SK-N-SH (cell line): ENCODE measurements at regions not wholly inside any gene's neighbourhood (a gene's known extent, or its start where the extent isn't known, plus 50 kb on each side); places are given as distances from the start of the nearest gene placed in this dataset.

Experiments used
- CTCF ChIA-PET: fragments of 300-600, 350-600 bp; formaldehyde crosslinking; extraction: SDS; loops from one replicate; lab custom pipeline; 2021; lab: Yijun Ruan, JAX
- POLR2A ChIA-PET: fragments of 350-600 bp; sonication (Branson Sonifier 250); formaldehyde crosslinking; extraction: SDS; loops from one replicate; lab custom pipeline; 2020; ENCODE audit warnings: antibody characterized with exemption, inconsistent platforms; lab: Yijun Ruan, JAX
- DNase-seq: peaks from one replicate; pipeline ENCODE4 v3.0.0; 2012
- H2AFZ ChIP-seq: fragments of 200-600 bp; sonication (generic); 2 replicates; pipeline ENCODE4 v1.8.1; 2016; ENCODE audit warnings: antibody characterized with exemption, mild to moderate bottlenecking, low read depth
- H3F3A ChIP-seq: fragments of 200-600 bp; sonication (generic); replicated peaks from 2 replicates; pipeline ENCODE3; 2016; ENCODE audit warnings: antibody characterized with exemption, mild to moderate bottlenecking; ENCODE audit not compliant: insufficient read depth
- H3K27ac ChIP-seq, 2 experiments: fragments of 200-500 bp in 1 of 2; fragments of 200-600 bp in 1 of 2; sonication (Bioruptor generic) in 1 of 2; sonication (generic), shearing (Covaris generic) in 1 of 2; 2 replicates each; pipeline versions ENCODE4 v1.5.1 to v1.6.1; 2014 to 2016; ENCODE audit warnings: low read depth in 2 of 2, inconsistent platforms in 1 of 2, low read length in 1 of 2, mild to moderate bottlenecking in 1 of 2, mixed read lengths in 1 of 2
- H3K27me3 ChIP-seq: fragments of 200-600 bp; sonication (generic), shearing (Covaris generic); 2 replicates; pipeline ENCODE4 v1.6.1; 2016; ENCODE audit warnings: mixed run types; ENCODE audit not compliant: insufficient read depth
- H3K36me3 ChIP-seq, 2 experiments: fragments of 200-500 bp in 1 of 2; fragments of 200-600 bp in 1 of 2; sonication (Bioruptor generic) in 1 of 2; sonication (generic) in 1 of 2; replicated peaks in 1 of 2; 2 replicates each; pipeline versions ENCODE3 to v1.5.1; 2014 to 2016; ENCODE audit warnings: low read length in 1 of 2, mild to moderate bottlenecking in 1 of 2; ENCODE audit not compliant: insufficient read depth in 2 of 2, control insufficient read depth in 1 of 2
- H3K4me1 ChIP-seq, 2 experiments: fragments of 200-500 bp in 1 of 2; fragments of 200-600 bp in 1 of 2; sonication (Bioruptor generic) in 1 of 2; sonication (generic), shearing (Covaris generic) in 1 of 2; 2 replicates each; pipeline versions ENCODE4 v1.5.1 to v1.6.1; 2014 to 2016; ENCODE audit warnings: low read depth in 1 of 2, low read length in 1 of 2, mixed run types in 1 of 2; ENCODE audit not compliant: insufficient read depth in 2 of 2, control insufficient read depth in 1 of 2
- H3K4me2 ChIP-seq: fragments of 200-600 bp; sonication (generic), shearing (Covaris generic); 2 replicates; pipeline ENCODE4 v1.6.1; 2017; ENCODE audit warnings: mixed run types
- H3K4me3 ChIP-seq, 2 experiments: fragments of 200-500 bp in 1 of 2; fragments of 200-600 bp in 1 of 2; sonication (Bioruptor generic) in 1 of 2; sonication (generic), shearing (Covaris generic) in 1 of 2; 2 replicates each; pipeline versions ENCODE4 v1.5.1 to v1.8.1; 2014 to 2016; ENCODE audit warnings: low read depth in 2 of 2, inconsistent platforms in 1 of 2, low read length in 1 of 2, mild to moderate bottlenecking in 1 of 2, mixed read lengths in 1 of 2, moderate library complexity in 1 of 2
- H3K79me2 ChIP-seq: fragments of 200-600 bp; sonication (generic); 2 replicates; pipeline ENCODE4 v1.8.1; 2017; ENCODE audit warnings: mild to moderate bottlenecking; ENCODE audit not compliant: insufficient read depth
- H3K9ac ChIP-seq: fragments of 200-600 bp; sonication (generic); 2 replicates; pipeline ENCODE4 v1.6.1; 2017; ENCODE audit warnings: mixed run types
- H3K9me2 ChIP-seq: fragments of 200-600 bp; sonication (generic); 2 replicates; pipeline ENCODE4 v1.6.1; 2017; ENCODE audit warnings: mixed run types
- H3K9me3 ChIP-seq: fragments of 200-600 bp; sonication (generic); 2 replicates; pipeline ENCODE4 v1.6.1; 2017; ENCODE audit warnings: mixed run types, mild to moderate bottlenecking, moderate library complexity
- H4K20me1 ChIP-seq: fragments of 200-600 bp; sonication (generic); 2 replicates; pipeline ENCODE4 v1.6.1; 2017; ENCODE audit warnings: mild to moderate bottlenecking, mixed run types; ENCODE audit not compliant: insufficient read depth
- ELF1 ChIP-seq: IDR thresholded peaks from 2 replicates; pipeline ENCODE4 v1.4.0; 2012
- FOSL2 ChIP-seq: IDR thresholded peaks from 2 replicates; pipeline ENCODE4 v1.4.0; 2012; ENCODE audit warnings: low read depth, mild to moderate bottlenecking, moderate library complexity, borderline replicate concordance
- FOXJ3 ChIP-seq: sonication (generic); formaldehyde crosslinking; IDR thresholded peaks from 2 replicates; pipeline ENCODE4 v1.5.1; 2020; ENCODE audit warnings: mild to moderate bottlenecking, missing genetic modification reagents
- FOXM1 ChIP-seq: IDR thresholded peaks from 2 replicates; pipeline ENCODE4 v1.4.0; 2012; ENCODE audit warnings: low read depth, mild to moderate bottlenecking
- MAX ChIP-seq: IDR thresholded peaks from 2 replicates; pipeline ENCODE4 v1.4.0; 2012; ENCODE audit warnings: low read depth
- MEF2A ChIP-seq: IDR thresholded peaks from 2 replicates; pipeline ENCODE4 v1.4.0; 2012; ENCODE audit warnings: low read depth, borderline replicate concordance
- MXI1 ChIP-seq: IDR thresholded peaks from 2 replicates; pipeline ENCODE4 v1.6.1; 2012; ENCODE audit warnings: mild to moderate bottlenecking, low read depth, low read length, improper control_type of control experiment
- NFIC ChIP-seq: IDR thresholded peaks from 2 replicates; pipeline ENCODE4 v1.4.0; 2012; ENCODE audit warnings: borderline replicate concordance
- NRF1 ChIP-seq: IDR thresholded peaks from 2 replicates; pipeline ENCODE4 v1.6.1; 2012; ENCODE audit warnings: low read depth, mild to moderate bottlenecking, low read length
- POLR2AphosphoS5 ChIP-seq: IDR thresholded peaks from 2 replicates; pipeline ENCODE4 v1.6.1; 2012; ENCODE audit warnings: low read depth, low read length
- RAD21 ChIP-seq: IDR thresholded peaks from 2 replicates; pipeline ENCODE4 v1.6.1; 2012; ENCODE audit warnings: mild to moderate bottlenecking, low read length
- REST ChIP-seq: IDR thresholded peaks from 2 replicates; pipeline ENCODE4 v1.6.1; 2012; ENCODE audit warnings: mild to moderate bottlenecking, low read depth, low read length, moderate library complexity
- RFX5 ChIP-seq: IDR thresholded peaks from 2 replicates; pipeline ENCODE4 v1.6.1; 2012; ENCODE audit warnings: mild to moderate bottlenecking, improper control_type of control experiment, low read length
- RXRA ChIP-seq: IDR thresholded peaks from 2 replicates; pipeline ENCODE4 v1.4.0; 2012; ENCODE audit warnings: low read depth, mild to moderate bottlenecking, borderline replicate concordance
- SIN3A ChIP-seq: IDR thresholded peaks from 2 replicates; pipeline ENCODE4 v1.6.1; 2012; ENCODE audit warnings: low read depth, mild to moderate bottlenecking, low read length, moderate library complexity, borderline replicate concordance
- SMC3 ChIP-seq: IDR thresholded peaks from 2 replicates; pipeline ENCODE4 v1.6.1; 2012; ENCODE audit warnings: low read depth, low read length, improper control_type of control experiment
- TAF1 ChIP-seq: IDR thresholded peaks from 2 replicates; pipeline ENCODE4 v1.6.1; 2012; ENCODE audit warnings: low read depth, mild to moderate bottlenecking, low read length, moderate library complexity, borderline replicate concordance
- TCF12 ChIP-seq: IDR thresholded peaks from 2 replicates; pipeline ENCODE4 v1.4.0; 2012
- TEAD4 ChIP-seq: IDR thresholded peaks from 2 replicates; pipeline ENCODE4 v1.4.0; 2012; ENCODE audit warnings: mild to moderate bottlenecking, borderline replicate concordance; ENCODE audit not compliant: insufficient read depth
- USF2 ChIP-seq: fragments of 150-350 bp; IDR thresholded peaks from 2 replicates; pipeline ENCODE4 v1.6.1; 2017; ENCODE audit warnings: antibody characterized with exemption, low read length, low read depth, borderline replicate concordance
- ZBTB33 ChIP-seq: IDR thresholded peaks from 2 replicates; pipeline ENCODE4 v1.4.0; 2012; ENCODE audit warnings: low read depth, borderline replicate concordance
- WGBS: methylation state at CpG from one replicate; pipeline ENCODE4 v1.1.6; 2017; ENCODE audit warnings: low lambda C conversion rate; 5-methylcytosine and 5-hydroxymethylcytosine counted together

- Histone ChIP-seq H3K9ac (no peak overlapping the region), H3K27me3 (no peaks in the 10 kb centered on the region), H2AFZ (no peak overlapping the region), H3K4me2 (peak overlapping the region; percentile 38; the same call in 1 of the 2 replicates), H3K9me3 (no peaks in the 10 kb centered on the region), H3F3A (no peaks in the 10 kb centered on the region), H3K9me2 (no peaks in the 10 kb centered on the region), H3K79me2 (no peaks in the 10 kb centered on the region), H3K27ac (no peak overlapping the region), H3K36me3 (no peaks in the 10 kb centered on the region), H3K4me1 (peaks cover 11 to 14% of the 10 kb centered on the region in 2 experiments; a peak in 3 of 4 replicates), H3K4me3 (no peak overlapping the region; a peak in 1 of 4 replicates), H4K20me1 (no peaks in the 10 kb centered on the region)
- WGBS, result 21% methylated on average over 1 of the region's 1 CpG
- no peak for DNase-seq
- POLR2A ChIA-PET, result no interaction called here
- CTCF ChIA-PET, result interaction anchor here (1.1 to 3.9 kb wide), 7 partner anchors 21 to 100 kb away, joined by 3 to 21 read pairs (median 4); no protein-coding TSS in a partner anchor
- TF ChIP-seq RAD21, result peak; percentile 22; the same call in 1 of the 2 replicates
- peak; percentile 22; the same call in 1 of the 2 replicates for TF ChIP-seq FOSL2
- TF ChIP-seq MAX, result no peak
Observed at GRCh38 chr6:28585335-28585734, 59.7 kb downstream of the GPX5 start.

- peak overlapping the region; percentile 66 to 90 for H3K4me3 ChIP-seq
- H3K79me2 ChIP-seq, result no peaks in the 10 kb centered on the region
- WGBS, result 79% methylated on average over 5 of the region's 7 CpGs
- ChIA-PET CTCF (interaction anchor here (0.6 to 3.9 kb wide), 8 partner anchors 21 to 1867 kb away, joined by 3 to 21 read pairs (median 4); no protein-coding TSS in a partner anchor), POLR2A (interaction anchor here (0.9 to 1.7 kb wide), 3 partner anchors 10 to 187 kb away, joined by 4 to 6 read pairs (median 6); partner anchors contain the start of gene ZSCAN12)
- DNase-seq, result no peak
- no peak for TF ChIP-seq MXI1
- no peak for TF ChIP-seq MEF2A
- no peak for TF ChIP-seq RFX5
- TF ChIP-seq ELF1, result no peak
- no peak for TF ChIP-seq RXRA
- TF ChIP-seq POLR2AphosphoS5, result no peak
- TF ChIP-seq SIN3A, result no peak
- TF ChIP-seq ZBTB33, result no peak
- no peak for TF ChIP-seq TAF1
- no peak for TF ChIP-seq REST
- TF ChIP-seq USF2, result no peak
- no peak for TF ChIP-seq MAX
- TF ChIP-seq NFIC, result no peak
- no peak for TF ChIP-seq TCF12
- TF ChIP-seq TEAD4, result no peak
- TF ChIP-seq FOXM1, result no peak
- TF ChIP-seq FOXJ3, result no peak
- no peak for TF ChIP-seq NRF1
- TF ChIP-seq SMC3, result no peak
- H3F3A ChIP-seq, result no peaks in the 10 kb centered on the region
- no peaks in the 10 kb centered on the region for H4K20me1 ChIP-seq
- no peaks in the 10 kb centered on the region for H3K27me3 ChIP-seq
- no peaks in the 10 kb centered on the region for H3K9me2 ChIP-seq
- peaks cover 11 to 14% of the 10 kb centered on the region in 2 experiments; a peak in 3 of 4 replicates for H3K4me1 ChIP-seq
- no peaks in the 10 kb centered on the region for H3K36me3 ChIP-seq
- H2AFZ ChIP-seq, result peak overlapping the region; percentile 98; the same call in 1 of the 2 replicates
- peak overlapping the region in 1 of 2 experiments; percentile 89; a peak in 2 of 4 replicates for H3K27ac ChIP-seq
- peak overlapping the region; percentile 86 for H3K4me2 ChIP-seq
- H3K9ac ChIP-seq, result no peak overlapping the region
- no peaks in the 10 kb centered on the region for H3K9me3 ChIP-seq
Observed at GRCh38 chr6:28586324-28586723, 60.6 kb downstream of the GPX5 start.
